Fibroblast of the aortic adventitia (primary cell): ENCODE measurements at regions not wholly inside any gene's neighbourhood (a gene's known extent, or its start where the extent isn't known, plus 50 kb on each side); places are given as distances from the start of the nearest gene placed in this dataset.
"Not testable (repeated sequence)": the region's sequence is repeated elsewhere in the genome, so short reads cannot be mapped to it uniquely, and the experiment has no call there.

Source experiments
- DNase-seq: peaks from one replicate; pipeline ENCODE4 v3.0.0-alpha.2; 2010; ENCODE audit warnings: low read depth
- H3K4me3 ChIP-seq: 2 replicates; pipeline ENCODE4 v1.5.1; 2011; ENCODE audit warnings: low read depth, mild to moderate bottlenecking, control low read depth, low read length, moderate library complexity
- TF ChIP-seq, protein P1 (sequence below): IDR thresholded peaks from 2 replicates; pipeline ENCODE4 v1.5.1; 2011; ENCODE audit warnings: mild to moderate bottlenecking, low read length, control low read depth, inconsistent platforms; ENCODE audit not compliant: insufficient read depth

DNA sequence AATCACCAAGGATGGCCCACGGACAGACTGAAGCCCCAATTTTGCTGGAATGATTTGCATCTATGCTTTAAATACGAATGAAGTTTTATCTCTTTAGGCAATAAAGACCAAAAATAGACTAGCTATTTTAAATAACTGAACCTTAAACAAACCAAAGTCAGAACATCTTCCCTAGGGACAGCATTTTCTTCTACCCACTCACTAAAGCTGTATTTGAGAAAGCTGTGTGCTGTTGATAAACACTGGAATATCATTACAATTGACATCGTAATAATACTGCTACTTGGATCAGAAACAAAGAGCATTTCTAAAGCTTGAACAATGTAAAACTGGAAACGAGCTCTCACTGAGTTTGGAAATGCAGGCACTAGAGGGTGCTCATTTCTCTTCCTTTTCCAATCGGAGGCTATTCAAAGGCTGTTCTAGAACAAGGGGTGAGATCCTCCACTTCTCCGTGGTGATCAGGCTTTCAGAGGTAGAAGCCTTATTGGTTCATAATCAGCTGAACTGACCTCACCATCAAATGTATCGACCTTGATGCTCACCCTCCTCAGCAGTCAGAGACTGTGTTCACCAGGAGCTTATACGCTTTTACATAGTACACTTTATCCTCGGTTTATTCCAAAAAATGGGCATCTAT is 225.3 kb upstream of the PRSS1 start:
- TF ChIP-seq, protein P1, sequence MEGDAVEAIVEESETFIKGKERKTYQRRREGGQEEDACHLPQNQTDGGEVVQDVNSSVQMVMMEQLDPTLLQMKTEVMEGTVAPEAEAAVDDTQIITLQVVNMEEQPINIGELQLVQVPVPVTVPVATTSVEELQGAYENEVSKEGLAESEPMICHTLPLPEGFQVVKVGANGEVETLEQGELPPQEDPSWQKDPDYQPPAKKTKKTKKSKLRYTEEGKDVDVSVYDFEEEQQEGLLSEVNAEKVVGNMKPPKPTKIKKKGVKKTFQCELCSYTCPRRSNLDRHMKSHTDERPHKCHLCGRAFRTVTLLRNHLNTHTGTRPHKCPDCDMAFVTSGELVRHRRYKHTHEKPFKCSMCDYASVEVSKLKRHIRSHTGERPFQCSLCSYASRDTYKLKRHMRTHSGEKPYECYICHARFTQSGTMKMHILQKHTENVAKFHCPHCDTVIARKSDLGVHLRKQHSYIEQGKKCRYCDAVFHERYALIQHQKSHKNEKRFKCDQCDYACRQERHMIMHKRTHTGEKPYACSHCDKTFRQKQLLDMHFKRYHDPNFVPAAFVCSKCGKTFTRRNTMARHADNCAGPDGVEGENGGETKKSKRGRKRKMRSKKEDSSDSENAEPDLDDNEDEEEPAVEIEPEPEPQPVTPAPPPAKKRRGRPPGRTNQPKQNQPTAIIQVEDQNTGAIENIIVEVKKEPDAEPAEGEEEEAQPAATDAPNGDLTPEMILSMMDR: peak; percentile 34
- H3K4me3 ChIP-seq: no peak overlapping the region
- DNase-seq: no peak

GRCh38 chr7:142522735-142523134 is 226.5 kb upstream of the PRSS1 start:
- no peak for DNase-seq
- TF ChIP-seq, protein P1: no peak

GRCh38 chr7:142520885-142521284 is 228.4 kb upstream of the PRSS1 start:
- DNase-seq, H3K4me3 ChIP-seq: not testable (repeated sequence)
- TF ChIP-seq, protein P1: peak; percentile 59

More at GRCh38 chr7:142522735-142523134, 226.5 kb upstream of the PRSS1 start:
- no peak overlapping the region for H3K4me3 ChIP-seq

DNA sequence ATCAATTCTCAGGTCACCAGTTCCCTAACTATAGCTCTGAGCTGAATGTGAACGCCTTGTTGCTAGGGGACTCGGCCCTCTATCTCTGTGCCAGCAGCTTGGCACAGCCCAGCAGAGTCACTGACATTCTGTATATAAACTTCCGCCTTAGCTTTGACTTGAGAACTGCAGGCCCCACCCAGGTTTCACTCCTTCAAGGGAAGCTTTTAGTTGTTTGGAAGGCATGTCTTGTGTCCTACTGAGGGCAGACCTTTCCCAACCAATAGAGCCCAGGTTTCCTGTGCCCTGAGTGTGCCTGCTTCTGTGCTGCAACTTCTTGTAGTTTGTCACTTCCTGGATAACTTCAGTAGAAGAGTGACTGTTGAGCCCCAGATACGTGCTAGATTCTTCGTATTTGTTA is 228.8 kb upstream of the PRSS1 start:
- not testable (repeated sequence) for DNase-seq, H3K4me3 ChIP-seq

- TF ChIP-seq, protein P1: no peak
- no peak overlapping the region for H3K4me3 ChIP-seq
- no peak for DNase-seq
Measured at GRCh38 chr7:142519079-142520078, 229.9 kb upstream of the PRSS1 start.

- DNase-seq: peak; percentile 78
- TF ChIP-seq, protein P1: peak; percentile 81
- H3K4me3 ChIP-seq: no peak overlapping the region
Measured at GRCh38 chr7:142516038-142516501, 233.2 kb upstream of the PRSS1 start.

DNA sequence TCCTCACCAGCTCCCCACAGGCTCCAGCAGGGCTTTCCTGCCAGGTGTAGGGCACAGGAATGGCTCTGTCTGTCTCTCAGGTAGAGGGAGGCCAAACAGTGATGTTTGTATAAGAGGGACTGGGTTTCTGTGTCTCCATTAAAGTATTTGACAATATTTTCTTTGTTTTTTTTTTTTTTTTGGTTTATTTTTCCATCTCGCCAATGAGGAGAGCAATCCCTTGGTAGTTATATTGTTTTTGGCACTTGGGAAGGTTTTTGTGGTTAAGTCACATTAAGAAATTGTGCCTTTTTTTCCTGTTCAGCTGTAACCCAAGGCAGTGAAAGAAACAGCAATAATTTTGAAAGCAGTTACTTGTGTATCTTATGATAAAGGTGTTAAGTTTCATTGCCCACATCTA is 234.6 kb upstream of the PRSS1 start:
- DNase-seq, H3K4me3 ChIP-seq: not testable (repeated sequence)
